Large intestine (tissue), 3 donors: ENCODE measurements at regions not wholly inside any gene's neighbourhood (a gene's known extent, or its start where the extent isn't known, plus 50 kb on each side); places are given as distances from the start of the nearest gene placed in this dataset.
A peak's percentile ranks its signal among the peaks of the same experiment; 100 is the strongest.

Source experiments
- DNase-seq, 2 donors: peaks; one replicate each; pipeline versions ENCODE4 v3.0.0 to v3.0.0-alpha.2; 2013
- H3K27ac ChIP-seq: one replicate; pipeline ENCODE4 v1.5.1; 2013; ENCODE audit warnings: low read length
- H3K27me3 ChIP-seq: 2 replicates; pipeline ENCODE4 v1.6.1; 2013; ENCODE audit warnings: low read length; ENCODE audit not compliant: control insufficient read depth, insufficient read depth
- H3K36me3 ChIP-seq: 2 replicates; pipeline ENCODE4 v1.6.1; 2013; ENCODE audit warnings: low read length; ENCODE audit not compliant: control insufficient read depth, insufficient read depth
- H3K4me1 ChIP-seq: one replicate; pipeline ENCODE4 v1.6.1; 2013; ENCODE audit warnings: low read length; ENCODE audit not compliant: control insufficient read depth, insufficient read depth
- H3K4me3 ChIP-seq: one replicate; pipeline ENCODE4 v1.5.1; 2013; ENCODE audit warnings: low read length
- H3K9me3 ChIP-seq: one replicate; pipeline ENCODE4 v1.6.1; 2013; ENCODE audit warnings: mild to moderate bottlenecking, low read depth, low read length, moderate library complexity; ENCODE audit not compliant: control insufficient read depth
- WGBS: methylation state at CpG from one replicate; pipeline ENCODE4 v1.1.5; 2013; ENCODE audit warnings: low lambda C conversion rate; ENCODE audit not compliant: insufficient coverage; 5-methylcytosine and 5-hydroxymethylcytosine counted together

DNA sequence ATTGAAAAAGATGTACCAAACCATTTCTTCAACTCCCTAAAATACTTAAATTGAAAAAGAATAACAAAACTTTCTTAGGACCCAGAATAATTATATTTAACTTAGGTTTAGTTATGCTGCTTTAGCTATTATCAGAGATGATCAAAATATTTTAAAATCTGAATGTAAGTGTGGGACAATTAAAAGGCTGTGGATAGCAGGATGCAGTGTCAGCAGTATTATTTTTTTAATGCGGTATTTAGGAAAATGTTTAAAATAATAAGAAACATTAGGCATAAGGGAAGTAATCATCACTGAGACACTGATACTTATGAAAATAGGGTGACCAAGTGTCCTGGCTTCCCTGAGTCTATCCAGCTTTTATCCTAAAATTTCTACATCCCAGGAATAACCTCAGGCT lies 161.5 kb upstream of the PTCHD4 start:
- no peaks in the 10 kb centered on the region for H3K9me3 ChIP-seq
- H3K4me3 ChIP-seq, result no peak overlapping the region
- H3K36me3 ChIP-seq, result no peaks in the 10 kb centered on the region
- DNase-seq, result no peak
- H3K27me3 ChIP-seq, result no peaks in the 10 kb centered on the region
- 100% methylated on average over 1 of the region's 1 CpG for WGBS
- H3K4me1 ChIP-seq, result no peaks in the 10 kb centered on the region
- H3K27ac ChIP-seq, result no peak overlapping the region

DNA sequence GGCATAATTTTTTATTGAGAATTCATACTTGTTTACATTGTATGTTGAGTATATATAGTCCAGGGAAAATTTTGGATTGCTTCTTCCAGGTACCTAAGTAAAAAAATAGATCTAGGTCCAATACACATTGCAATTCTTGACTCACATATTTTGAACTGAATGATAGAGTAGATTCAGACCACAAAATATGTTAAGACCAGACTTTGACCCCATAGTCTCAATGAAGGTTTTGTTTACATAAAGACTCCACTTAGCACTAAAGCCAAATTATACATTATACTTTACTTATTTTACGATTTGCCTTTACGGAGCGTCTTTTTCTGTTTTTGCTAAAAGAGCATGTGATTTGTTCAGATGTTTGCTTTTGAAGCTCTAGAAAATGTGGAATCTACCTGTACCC lies 144.1 kb upstream of the PTCHD4 start:
- Histone ChIP-seq H3K4me1 (no peaks in the 10 kb centered on the region), H3K27me3 (no peaks in the 10 kb centered on the region), H3K4me3 (no peak overlapping the region), H3K36me3 (no peaks in the 10 kb centered on the region), H3K27ac (no peak overlapping the region), H3K9me3 (no peaks in the 10 kb centered on the region)
- DNase-seq, result no peak
- WGBS, result 13% methylated on average over 3 of the region's 3 CpGs

DNA sequence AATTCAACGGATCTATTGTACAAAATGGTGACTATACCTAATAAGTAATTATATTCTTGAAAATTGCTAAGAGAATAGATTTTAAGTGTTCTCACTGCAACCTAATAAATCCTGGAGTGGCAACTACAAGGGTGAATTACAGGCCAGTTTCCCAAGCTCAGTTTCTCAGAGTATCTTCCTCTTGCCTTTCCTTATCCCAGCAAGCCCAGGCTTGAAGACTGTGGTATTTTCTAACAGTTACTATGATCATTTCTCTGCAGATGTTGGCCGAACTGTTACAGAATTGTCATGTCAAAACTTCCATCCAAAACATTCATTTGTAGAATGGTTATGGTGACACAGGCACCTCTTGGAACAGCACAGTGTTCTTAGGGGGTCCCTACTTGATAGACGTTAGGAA lies 138.1 kb upstream of the PTCHD4 start:
- H3K27ac ChIP-seq, result no peak overlapping the region
- no peaks in the 10 kb centered on the region for H3K27me3 ChIP-seq
- H3K9me3 ChIP-seq, result no peaks in the 10 kb centered on the region
- no peak for DNase-seq
- no peaks in the 10 kb centered on the region for H3K36me3 ChIP-seq
- no peak overlapping the region for H3K4me3 ChIP-seq
- no CpG with 5 or more reads among the region's 3 CpGs for WGBS
- no peaks in the 10 kb centered on the region for H3K4me1 ChIP-seq

DNA sequence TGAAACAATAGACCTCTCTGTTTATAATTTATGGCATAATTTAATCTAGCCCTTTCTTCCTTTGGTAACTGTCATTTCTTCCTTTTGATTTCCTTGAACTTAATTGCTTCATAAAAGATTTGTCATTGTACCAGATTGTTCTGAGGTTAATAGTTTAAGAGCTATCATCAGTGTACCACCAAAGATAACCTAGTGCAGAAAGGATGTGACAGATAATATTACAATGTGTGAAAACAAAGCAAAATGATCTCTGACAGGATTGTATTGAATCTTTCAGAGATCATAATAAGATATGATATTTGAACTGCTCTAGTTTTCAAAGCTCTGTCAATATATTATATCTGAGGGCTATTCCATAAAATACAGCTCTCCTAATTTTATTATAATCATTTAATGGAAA lies 132.1 kb upstream of the PTCHD4 start:
- Histone ChIP-seq H3K36me3 (no peaks in the 10 kb centered on the region), H3K27me3 (no peaks in the 10 kb centered on the region), H3K4me3 (no peak overlapping the region), H3K9me3 (no peaks in the 10 kb centered on the region), H3K4me1 (no peaks in the 10 kb centered on the region), H3K27ac (no peak overlapping the region)
- DNase-seq, result no peak

DNA sequence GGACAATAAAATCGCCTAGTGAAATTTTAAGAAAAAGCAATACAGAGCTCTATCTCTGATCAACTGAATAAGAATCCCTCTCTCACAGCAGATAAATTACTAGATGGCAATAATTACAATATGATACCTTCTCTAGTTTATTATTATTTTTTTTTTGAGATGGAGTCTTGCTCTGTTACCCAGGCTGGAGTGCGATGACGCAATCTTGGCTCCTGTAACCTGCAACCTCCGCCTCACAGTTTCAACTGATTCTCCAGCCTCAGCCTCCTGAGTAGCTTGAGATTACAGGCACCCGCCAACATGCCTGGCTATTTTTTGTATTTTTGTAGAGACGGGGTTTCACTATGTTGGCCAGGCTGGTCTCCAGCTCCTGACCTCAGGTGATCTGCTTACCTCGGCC lies 129.3 kb upstream of the PTCHD4 start:
- no CpG with 5 or more reads among the region's 7 CpGs for WGBS

DNA sequence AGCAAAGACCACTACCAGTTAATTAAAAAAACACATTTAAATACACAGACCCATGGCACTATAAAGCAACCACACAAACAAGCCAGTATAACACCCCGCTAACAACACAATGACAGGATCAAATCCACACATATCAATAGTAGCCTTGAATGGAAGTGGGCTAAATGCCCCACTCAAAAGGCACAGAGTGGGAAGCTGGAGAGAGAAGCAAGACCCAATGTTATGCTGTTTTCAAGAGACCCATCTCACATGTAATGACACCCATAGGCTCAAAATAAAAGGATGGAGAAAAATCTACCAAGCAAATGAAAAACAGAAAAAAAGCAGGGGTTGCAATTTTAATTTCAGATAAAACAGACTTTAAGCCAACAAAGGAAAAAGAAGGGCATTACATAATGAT lies 125.4 kb upstream of the PTCHD4 start:
- no peaks in the 10 kb centered on the region for H3K36me3 ChIP-seq
- no CpG with 5 or more reads among the region's 1 CpG for WGBS
- no peaks in the 10 kb centered on the region for H3K27me3 ChIP-seq
- no peak overlapping the region for H3K4me3 ChIP-seq
- no peak overlapping the region for H3K27ac ChIP-seq
- no peaks in the 10 kb centered on the region for H3K9me3 ChIP-seq
- no peaks in the 10 kb centered on the region for H3K4me1 ChIP-seq
- DNase-seq, result no peak

More for the DNA sequence above, 129.3 kb upstream of the PTCHD4 start:
- no peaks in the 10 kb centered on the region for H3K4me1 ChIP-seq
- no peak overlapping the region for H3K4me3 ChIP-seq
- DNase-seq, result no peak
- H3K9me3 ChIP-seq, result no peaks in the 10 kb centered on the region
- H3K27me3 ChIP-seq, result no peaks in the 10 kb centered on the region
- no peak overlapping the region for H3K27ac ChIP-seq
- no peaks in the 10 kb centered on the region for H3K36me3 ChIP-seq

DNA sequence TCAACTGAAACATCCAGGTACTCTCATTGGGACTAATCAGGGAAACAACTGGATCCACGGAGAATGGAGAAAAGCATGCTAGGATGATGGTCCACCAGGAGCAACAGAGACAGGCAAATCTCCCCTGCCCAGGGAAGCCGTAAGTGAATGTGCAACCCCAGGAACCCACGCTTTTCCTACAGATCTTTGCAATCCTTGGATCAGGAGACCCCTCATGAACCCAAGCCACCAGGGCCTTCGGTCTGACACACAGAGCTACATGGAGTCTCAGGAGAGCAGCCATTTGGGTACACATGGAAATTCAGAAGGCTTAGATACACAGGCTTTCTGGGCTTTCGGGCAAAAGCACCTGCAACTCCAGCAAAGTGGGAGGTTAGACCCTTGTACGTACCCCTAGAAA lies 122.1 kb upstream of the PTCHD4 start:
- Histone ChIP-seq H3K4me1 (no peaks in the 10 kb centered on the region), H3K27ac (no peak overlapping the region), H3K36me3 (no peaks in the 10 kb centered on the region), H3K4me3 (no peak overlapping the region), H3K27me3 (no peaks in the 10 kb centered on the region), H3K9me3 (no peaks in the 10 kb centered on the region)
- WGBS, result no CpG with 5 or more reads among the region's 6 CpGs
- no peak for DNase-seq

DNA sequence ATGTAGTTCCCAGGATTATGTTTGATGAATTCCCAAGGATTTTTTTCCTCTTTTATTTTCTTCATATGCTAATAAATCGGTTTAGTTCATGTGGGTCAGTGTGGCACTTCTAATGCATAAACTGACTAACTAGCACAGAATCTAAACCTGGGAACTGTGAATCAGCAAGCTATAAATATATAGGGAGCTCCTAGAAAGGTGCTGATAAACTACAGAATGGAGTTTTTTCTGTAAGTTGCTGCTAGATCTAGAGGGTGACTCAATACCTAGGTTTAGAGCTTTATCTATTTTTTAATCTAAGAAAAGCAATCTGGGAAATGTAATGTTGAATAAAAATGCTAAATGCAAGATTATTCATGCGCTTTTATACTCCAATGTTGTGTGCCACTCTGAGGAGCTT lies 118.8 kb upstream of the PTCHD4 start:
- no peaks in the 10 kb centered on the region for H3K9me3 ChIP-seq
- DNase-seq, result no peak
- H3K27me3 ChIP-seq, result no peaks in the 10 kb centered on the region
- no peaks in the 10 kb centered on the region for H3K4me1 ChIP-seq
- H3K4me3 ChIP-seq, result no peak overlapping the region
- no peak overlapping the region for H3K27ac ChIP-seq
- H3K36me3 ChIP-seq, result no peaks in the 10 kb centered on the region
- WGBS, result 100% methylated on average over 1 of the region's 2 CpGs

DNA sequence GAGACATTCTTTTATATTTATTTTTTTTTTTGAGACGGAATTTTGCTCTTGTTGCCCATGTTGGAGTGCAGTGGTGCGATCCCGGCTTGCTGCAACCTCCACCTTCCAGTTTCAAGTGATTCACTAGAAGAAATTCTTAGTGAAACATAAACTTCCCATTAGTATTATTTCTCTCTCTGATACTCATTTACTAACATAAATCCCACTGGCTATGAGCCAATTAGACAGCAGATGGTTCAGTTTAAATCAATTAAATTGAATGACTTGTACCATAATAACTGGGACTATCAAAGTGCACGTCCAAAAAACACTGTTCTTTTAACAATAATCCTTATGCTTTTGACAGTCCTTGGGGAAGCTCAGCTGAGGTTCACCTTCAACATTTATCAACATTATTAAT lies 111.2 kb upstream of the PTCHD4 start:
- H3K4me3 ChIP-seq, result no peak overlapping the region
- WGBS, result no CpG with 5 or more reads among the region's 4 CpGs
- H3K9me3 ChIP-seq, result no peaks in the 10 kb centered on the region
- no peak overlapping the region for H3K27ac ChIP-seq
- no peaks in the 10 kb centered on the region for H3K4me1 ChIP-seq
- DNase-seq, result no peak
- no peaks in the 10 kb centered on the region for H3K27me3 ChIP-seq
- H3K36me3 ChIP-seq, result no peaks in the 10 kb centered on the region

DNA sequence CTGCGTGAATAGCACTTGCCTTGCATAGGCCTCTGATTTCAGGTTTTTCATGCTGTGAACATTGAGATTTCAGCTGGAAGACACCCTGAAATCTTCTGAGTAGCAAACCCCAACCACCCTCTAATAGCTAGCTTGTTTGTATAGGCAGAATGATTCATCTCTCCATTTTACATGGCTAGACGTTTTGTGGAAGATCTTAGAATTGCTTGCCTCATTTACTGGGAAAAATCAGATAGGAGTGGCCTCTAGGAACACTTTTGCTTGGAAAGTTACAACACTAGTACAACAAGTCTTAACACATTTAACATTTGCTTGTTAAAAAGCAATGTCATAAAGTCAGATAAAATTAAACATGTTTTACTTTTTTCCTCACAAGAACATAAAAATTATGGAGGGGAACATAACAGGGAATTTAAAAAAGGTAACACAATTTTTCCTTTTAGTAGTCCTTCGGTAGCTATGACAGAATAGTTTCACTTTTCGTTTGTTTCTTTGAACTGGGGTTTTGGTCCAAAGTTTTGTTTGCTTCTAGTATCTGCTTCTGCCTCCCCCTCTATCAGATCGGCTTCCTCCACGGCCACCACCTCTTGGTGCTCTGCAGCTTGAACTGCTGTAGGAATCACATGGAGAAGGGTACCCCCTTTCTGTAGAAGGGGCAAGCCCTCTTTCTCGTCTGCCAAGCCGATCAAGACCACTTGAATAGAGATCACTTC lies 102.2 kb upstream of the PTCHD4 start:
- DNase-seq, result peak in 1 of 2 donors; percentile 40
- WGBS, result 50% methylated on average over 1 of the region's 8 CpGs
- Histone ChIP-seq H3K4me1 (no peaks in the 10 kb centered on the region), H3K36me3 (no peaks in the 10 kb centered on the region), H3K27me3 (no peaks in the 10 kb centered on the region), H3K4me3 (no peak overlapping the region), H3K27ac (no peak overlapping the region), H3K9me3 (no peaks in the 10 kb centered on the region)

DNA sequence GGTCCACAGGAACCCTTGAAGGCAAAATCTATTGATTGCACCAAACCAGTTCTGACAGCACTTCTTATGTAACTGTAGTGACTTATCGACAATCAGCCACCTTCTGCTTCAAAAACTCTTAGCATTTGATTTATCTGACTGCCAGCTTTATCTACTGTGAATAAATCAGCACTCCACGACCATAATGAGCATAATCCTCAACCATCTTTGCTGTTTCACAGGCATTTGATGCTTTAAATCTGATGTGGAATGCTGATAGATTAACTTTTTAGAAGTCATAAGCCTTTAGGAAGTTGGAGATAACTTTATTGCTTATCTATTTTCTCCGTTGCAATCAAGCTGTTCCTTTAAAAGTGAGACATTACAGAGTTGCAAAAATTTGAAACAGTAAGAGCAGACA lies 101.5 kb upstream of the PTCHD4 start:
- no peak for DNase-seq
- no peak overlapping the region for H3K4me3 ChIP-seq
- H3K9me3 ChIP-seq, result no peaks in the 10 kb centered on the region
- H3K27me3 ChIP-seq, result no peaks in the 10 kb centered on the region
- H3K27ac ChIP-seq, result no peak overlapping the region
- 33% methylated on average over 1 of the region's 3 CpGs for WGBS
- H3K4me1 ChIP-seq, result no peaks in the 10 kb centered on the region
- no peaks in the 10 kb centered on the region for H3K36me3 ChIP-seq
